SK-N-MC (cell line): ENCODE measurements at regions not wholly inside any gene's neighbourhood (a gene's known extent, or its start where the extent isn't known, plus 50 kb on each side); places are given as distances from the start of the nearest gene placed in this dataset.

Experiments used
- EZH2 ChIP-seq: fragments of 200-600 bp; sonication (generic); IDR thresholded peaks from one replicate; pipeline ENCODE4 v1.6.1; 2017; ENCODE audit warnings: antibody characterized with exemption
- FOXP2 ChIP-seq: optimal IDR thresholded peaks from 2 replicates; pipeline ENCODE3; 2011; ENCODE audit warnings: mild to moderate bottlenecking, moderate library complexity; ENCODE audit not compliant: insufficient read depth; ENCODE audit errors: extremely low read length, control extremely low read depth
- POLR2AphosphoS5 ChIP-seq: IDR thresholded peaks from 2 replicates; pipeline ENCODE4 v1.6.1; 2012; ENCODE audit warnings: mild to moderate bottlenecking, low read depth, low read length, borderline replicate concordance

DNA sequence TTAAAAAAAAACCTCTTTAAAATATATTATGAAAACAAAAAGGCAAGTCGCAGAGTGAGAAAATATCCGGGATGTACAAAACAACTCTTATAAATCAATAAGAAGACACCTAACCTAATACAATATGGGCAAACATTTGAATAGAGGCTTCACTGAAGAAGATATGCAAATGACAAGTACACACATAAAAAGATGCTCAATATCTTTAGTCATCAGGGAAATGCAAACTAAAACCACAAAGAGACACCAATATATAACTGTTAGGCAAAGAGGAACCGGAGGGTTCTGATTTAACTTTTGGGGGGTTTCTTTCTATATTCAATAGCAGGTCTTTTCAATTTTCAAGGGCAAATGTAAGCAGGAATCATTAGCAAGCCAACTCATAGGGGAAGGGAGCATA is 480.7 kb upstream of the SPTLC3 start:
- no peak for TF ChIP-seq EZH2
- no peak for TF ChIP-seq POLR2AphosphoS5
- no peak for TF ChIP-seq FOXP2
